ENCODE measurements at regions not wholly inside any gene's neighbourhood (a gene's known extent, or its start where the extent isn't known, plus 50 kb on each side); places are given as distances from the start of the nearest gene placed in this dataset.

DNA sequence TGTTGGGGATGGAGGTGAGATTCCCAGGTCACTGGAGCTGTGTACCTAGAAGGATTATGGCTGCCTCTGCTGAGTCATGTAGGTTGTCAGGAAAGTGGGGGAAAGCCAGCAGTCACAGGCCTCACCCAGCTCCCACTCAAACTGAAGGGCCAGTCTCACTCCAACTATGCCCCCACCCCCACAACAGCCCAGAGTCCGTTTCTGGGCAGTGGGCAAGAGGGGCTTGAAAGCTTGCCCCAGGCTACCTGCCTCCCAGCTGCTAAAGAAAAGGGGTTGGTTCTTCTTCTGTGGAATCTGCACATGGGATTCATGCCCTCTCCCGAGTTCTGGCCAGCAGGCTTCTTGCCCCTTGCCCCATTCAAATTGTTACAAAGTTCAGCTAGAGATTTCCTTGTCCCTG is 116.0 kb upstream of the PGRMC2 start:
- intact Hi-C loops (cut with DNase I): no loop called here
- ATAC-seq (no peak), DNase-seq (no peak)
- Histone ChIP-seq H3K9me3 (ENCODE audit: control insufficient read depth, low read length) (no peaks in the 10 kb centered on the region), H3K27ac (ENCODE audit: low read length) (no peak overlapping the region), H3K27me3 (ENCODE audit: control insufficient read depth, insufficient read depth) (no peaks in the 10 kb centered on the region), H3K4me1 (ENCODE audit: control insufficient read depth, insufficient read depth, low read length) (no peaks in the 10 kb centered on the region), H3K4me3 (ENCODE audit: low read length) (no peak overlapping the region)
- 91% methylated on average over 2 of the region's 2 CpGs for WGBS

DNA sequence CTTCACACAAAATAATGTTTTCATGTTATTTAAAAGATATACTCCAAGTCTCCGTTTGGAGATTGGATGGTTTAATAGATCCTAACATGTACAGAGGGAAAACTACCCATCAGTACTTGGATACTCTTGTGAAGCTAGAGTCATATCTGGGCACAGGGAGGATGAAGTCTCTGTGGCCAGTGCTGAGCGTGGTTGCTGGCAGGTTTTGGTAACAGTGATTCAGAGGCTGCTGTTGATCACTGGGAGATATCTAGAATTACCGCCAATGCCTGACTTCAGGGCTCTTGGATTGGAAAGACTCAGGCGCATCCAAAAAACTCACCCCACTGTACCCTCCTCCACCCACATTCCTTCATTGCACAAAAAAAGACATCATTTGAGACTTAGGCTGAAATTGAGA is 107.2 kb upstream of the PGRMC2 start:
- no peak for DNase-seq
- 80% methylated on average over 4 of the region's 4 CpGs for WGBS
- H3K4me3 ChIP-seq (ENCODE audit: low read length): no peak overlapping the region
- intact Hi-C loops (cut with DNase I): no loop called here
- peaks cover 3% of the 10 kb centered on the region for H3K4me1 ChIP-seq (ENCODE audit: control insufficient read depth, insufficient read depth, low read length)
- peak in 1 of 2 donors; percentile 47 for ATAC-seq
- no peak overlapping the region for H3K27ac ChIP-seq (ENCODE audit: low read length)
- no peaks in the 10 kb centered on the region for H3K9me3 ChIP-seq (ENCODE audit: control insufficient read depth, low read length)
- H3K27me3 ChIP-seq (ENCODE audit: control insufficient read depth, insufficient read depth): no peaks in the 10 kb centered on the region

DNA sequence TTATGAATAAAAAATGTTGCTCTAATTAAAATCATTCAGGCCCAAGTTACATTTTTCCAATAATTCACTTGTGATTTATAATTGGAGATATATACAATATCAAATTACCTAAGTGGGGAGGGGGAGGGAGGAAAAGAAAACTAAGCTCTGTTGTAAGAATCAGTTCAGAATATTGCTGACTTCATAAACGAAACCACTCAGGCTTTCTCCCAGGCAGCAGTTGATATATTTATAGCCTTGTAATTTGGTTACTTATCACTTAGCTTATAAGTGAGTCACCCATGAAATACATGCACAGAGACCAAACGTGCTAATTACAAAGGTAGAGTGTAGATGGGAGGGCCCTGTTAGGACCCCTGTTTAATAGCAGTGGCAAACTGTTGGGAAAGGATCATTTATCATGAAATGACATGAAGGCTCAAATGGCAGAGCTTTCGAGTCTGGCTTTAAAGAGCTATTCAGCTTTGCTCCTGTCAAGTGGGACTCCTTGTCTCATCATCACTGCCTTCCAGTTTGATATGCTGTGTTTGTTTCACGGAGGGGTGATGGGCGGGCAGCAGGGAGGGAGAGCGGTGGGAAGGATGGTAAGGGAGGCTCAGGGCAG is 105.6 kb upstream of the PGRMC2 start:
- intact Hi-C loops (cut with DNase I): no loop called here
- ATAC-seq: peak; percentile 78 to 80
- no peaks in the 10 kb centered on the region for H3K9me3 ChIP-seq (ENCODE audit: control insufficient read depth, low read length)
- DNase-seq: peak in 1 of 3 donors; percentile 43
- peak overlapping the region; percentile 87 for H3K27ac ChIP-seq (ENCODE audit: low read length)
- no peak overlapping the region for H3K4me3 ChIP-seq (ENCODE audit: low read length)
- 34% methylated on average over 6 of the region's 6 CpGs for WGBS
- peaks cover 3% of the 10 kb centered on the region for H3K4me1 ChIP-seq (ENCODE audit: control insufficient read depth, insufficient read depth, low read length)
- H3K27me3 ChIP-seq (ENCODE audit: control insufficient read depth, insufficient read depth): no peaks in the 10 kb centered on the region

DNA sequence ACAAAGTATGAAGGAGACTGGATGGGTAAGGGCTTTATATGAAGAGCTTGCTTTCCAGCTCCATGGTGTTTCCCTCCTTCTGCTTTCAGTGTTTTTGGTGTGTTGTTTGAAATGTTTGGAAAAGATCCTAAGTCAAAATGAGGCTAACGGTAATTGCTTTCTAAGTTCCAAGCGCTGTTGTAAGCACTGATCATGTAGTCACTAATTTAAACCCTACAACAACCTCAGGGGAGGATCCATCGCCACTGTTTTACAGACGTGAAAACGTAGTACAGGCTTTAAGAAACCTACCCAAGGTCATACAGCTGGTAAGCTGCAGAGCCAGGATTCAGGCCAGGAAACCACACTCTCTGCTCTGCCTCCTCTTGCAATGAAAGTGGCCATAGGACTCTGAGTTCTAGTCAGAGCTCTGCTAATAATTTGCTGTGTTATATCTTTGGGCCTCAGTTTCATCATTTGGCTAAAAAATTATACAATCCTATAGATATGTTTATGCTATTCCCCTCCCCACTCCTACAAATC is 102.9 kb upstream of the PGRMC2 start:
- WGBS: 65% methylated on average over 5 of the region's 5 CpGs
- no peaks in the 10 kb centered on the region for H3K27me3 ChIP-seq (ENCODE audit: control insufficient read depth, insufficient read depth)
- ATAC-seq: no peak
- intact Hi-C loops (cut with DNase I): no loop called here
- H3K9me3 ChIP-seq (ENCODE audit: control insufficient read depth, low read length): no peaks in the 10 kb centered on the region
- H3K27ac ChIP-seq (ENCODE audit: low read length): no peak overlapping the region
- no peak overlapping the region for H3K4me3 ChIP-seq (ENCODE audit: low read length)
- H3K4me1 ChIP-seq (ENCODE audit: control insufficient read depth, insufficient read depth, low read length): peaks cover 5% of the 10 kb centered on the region
- no peak for DNase-seq

DNA sequence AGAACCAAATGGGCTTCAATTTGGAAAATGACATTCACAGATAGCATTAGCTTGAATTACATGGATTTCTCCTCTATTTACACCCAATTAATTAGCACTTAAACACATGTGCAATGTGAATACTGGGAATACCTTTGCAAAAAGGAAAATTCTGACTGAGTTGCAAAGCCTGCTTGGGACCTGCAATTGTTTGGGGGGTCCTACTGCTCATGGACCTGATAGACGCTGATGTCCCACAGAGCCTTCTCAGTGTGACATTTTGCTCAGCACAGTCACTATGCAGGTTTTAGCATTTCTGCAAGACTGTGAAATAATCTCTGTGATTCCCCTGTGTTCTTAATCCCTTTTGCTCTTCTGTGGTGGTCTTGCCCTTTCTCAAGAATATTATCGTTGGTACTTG is 101.2 kb upstream of the PGRMC2 start:
- 86% methylated on average over 2 of the region's 2 CpGs for WGBS
- DNase-seq (no peak), ATAC-seq (no peak)
- Histone ChIP-seq H3K4me1 (ENCODE audit: control insufficient read depth, insufficient read depth, low read length) (peaks cover 5% of the 10 kb centered on the region), H3K9me3 (ENCODE audit: control insufficient read depth, low read length) (no peaks in the 10 kb centered on the region), H3K4me3 (ENCODE audit: low read length) (no peak overlapping the region), H3K27ac (ENCODE audit: low read length) (no peak overlapping the region), H3K27me3 (ENCODE audit: control insufficient read depth, insufficient read depth) (no peaks in the 10 kb centered on the region)
- intact Hi-C loops (cut with DNase I): no loop called here

DNA sequence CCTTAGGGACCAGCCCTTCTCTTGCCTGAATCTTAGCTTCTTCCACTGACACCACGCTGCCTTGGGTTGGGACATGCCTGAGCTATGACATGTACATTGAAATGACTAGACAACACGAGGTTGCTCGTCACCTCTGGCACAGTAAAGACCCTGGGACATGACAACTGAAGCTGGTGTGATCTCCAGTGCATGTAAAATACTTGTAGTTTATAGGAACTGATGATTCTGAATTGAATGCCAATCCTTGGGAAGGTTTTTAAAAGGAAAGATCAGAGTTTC is 100.7 kb upstream of the PGRMC2 start:
- Histone ChIP-seq H3K4me3 (ENCODE audit: low read length) (no peak overlapping the region), H3K9me3 (ENCODE audit: control insufficient read depth, low read length) (no peaks in the 10 kb centered on the region), H3K27ac (ENCODE audit: low read length) (no peak overlapping the region), H3K27me3 (ENCODE audit: control insufficient read depth, insufficient read depth) (no peaks in the 10 kb centered on the region), H3K4me1 (ENCODE audit: control insufficient read depth, insufficient read depth, low read length) (peaks cover 5% of the 10 kb centered on the region)
- intact Hi-C loops (cut with DNase I): no loop called here
- WGBS: 86% methylated on average over 3 of the region's 3 CpGs
- ATAC-seq: no peak
- peak in 1 of 3 donors; percentile 26 for DNase-seq

DNA sequence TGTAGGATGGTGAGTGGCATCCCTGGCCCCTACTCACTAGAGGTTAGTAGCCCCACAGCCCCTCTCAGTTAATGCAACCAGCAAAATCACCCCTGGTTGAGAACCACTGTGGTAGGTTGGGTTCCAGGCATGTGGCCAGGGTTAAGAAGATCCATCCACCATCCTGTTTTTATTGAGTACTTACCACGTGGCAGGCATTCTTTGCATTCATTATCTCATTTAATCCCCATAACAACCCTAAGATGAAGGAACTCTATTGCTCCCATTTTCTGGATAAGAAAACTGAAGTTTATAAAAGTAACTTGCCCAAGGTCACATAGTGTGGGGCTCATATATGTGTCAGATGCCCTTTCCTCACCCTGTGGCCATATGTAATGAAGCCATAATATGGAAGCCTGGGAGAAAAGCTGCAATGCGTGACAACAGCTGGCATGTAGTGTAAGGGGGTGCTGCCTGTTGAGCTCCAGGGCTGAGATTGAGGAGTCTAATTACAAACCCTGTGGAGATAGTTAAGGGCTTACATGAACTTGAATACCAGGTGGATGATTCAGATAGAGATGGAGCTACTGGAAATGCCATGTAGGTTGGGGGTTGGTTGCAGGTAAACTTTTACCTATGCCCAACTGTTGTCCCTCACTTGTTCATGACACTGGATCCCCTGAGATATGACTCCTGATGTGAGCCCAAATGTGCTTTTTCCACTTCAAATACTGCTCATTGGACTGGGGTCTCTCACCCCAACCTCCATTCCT is 100.2 kb upstream of the PGRMC2 start:
- Histone ChIP-seq H3K27ac (ENCODE audit: low read length) (peak overlapping the region; percentile 86), H3K27me3 (ENCODE audit: control insufficient read depth, insufficient read depth) (no peaks in the 10 kb centered on the region), H3K4me1 (ENCODE audit: control insufficient read depth, insufficient read depth, low read length) (peaks cover 5% of the 10 kb centered on the region), H3K4me3 (ENCODE audit: low read length) (no peak overlapping the region), H3K9me3 (ENCODE audit: control insufficient read depth, low read length) (no peaks in the 10 kb centered on the region)
- DNase-seq: peak in 1 of 3 donors; percentile 39
- intact Hi-C loops (cut with DNase I): no loop called here
- no peak for ATAC-seq
- 78% methylated on average over 2 of the region's 2 CpGs for WGBS

DNA sequence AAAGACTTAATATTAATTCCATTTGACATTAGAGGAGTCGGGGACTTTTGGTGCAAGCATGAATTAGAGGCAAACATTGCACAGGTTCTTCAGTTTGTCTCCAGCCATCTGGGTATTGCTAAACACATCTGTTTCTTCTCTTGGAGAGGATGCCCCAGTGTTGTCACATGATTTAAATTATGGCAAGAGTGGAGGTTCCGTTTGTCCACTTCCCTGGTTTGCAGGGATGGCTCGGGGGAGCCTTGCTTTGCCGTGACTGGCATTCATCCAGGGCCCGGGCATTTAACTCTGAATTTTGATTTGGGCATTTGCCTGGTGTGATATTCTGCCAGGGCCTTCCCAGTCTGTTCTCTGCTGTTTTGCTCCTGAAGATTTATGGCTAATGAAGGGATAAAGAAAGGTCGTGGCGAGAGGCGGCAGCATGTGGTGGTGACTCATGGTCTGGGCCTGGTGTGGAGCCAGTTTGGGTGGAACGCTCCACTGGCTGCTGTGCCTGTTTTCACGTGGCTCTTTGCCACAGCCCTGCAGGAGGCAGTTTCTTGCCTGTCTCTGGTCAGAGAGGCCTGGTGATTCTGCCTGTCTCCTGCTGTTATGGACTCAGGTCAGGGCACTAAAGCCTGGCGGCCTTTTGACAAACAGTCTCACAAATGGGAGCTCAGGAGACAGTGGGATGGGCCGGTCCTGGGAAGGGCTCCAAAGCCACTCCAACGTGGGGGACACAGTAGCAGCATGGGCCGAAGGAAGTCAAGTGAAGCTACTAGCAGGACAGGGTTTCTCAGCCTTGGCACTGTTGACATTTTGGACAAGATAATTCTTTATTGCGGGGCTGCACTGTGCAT is 99.4 kb upstream of the PGRMC2 start:
- Histone ChIP-seq H3K9me3 (ENCODE audit: control insufficient read depth, low read length) (no peaks in the 10 kb centered on the region), H3K27ac (ENCODE audit: low read length) (peak overlapping the region; percentile 86), H3K27me3 (ENCODE audit: control insufficient read depth, insufficient read depth) (no peaks in the 10 kb centered on the region), H3K4me1 (ENCODE audit: control insufficient read depth, insufficient read depth, low read length) (peaks cover 5% of the 10 kb centered on the region), H3K4me3 (ENCODE audit: low read length) (no peak overlapping the region)
- intact Hi-C loops (cut with DNase I): no loop called here
- 29% methylated on average over 15 of the region's 15 CpGs for WGBS
- DNase-seq (peak; percentile 93 to 96 (median 94)), ATAC-seq (peak; percentile 97 to 98)

DNA sequence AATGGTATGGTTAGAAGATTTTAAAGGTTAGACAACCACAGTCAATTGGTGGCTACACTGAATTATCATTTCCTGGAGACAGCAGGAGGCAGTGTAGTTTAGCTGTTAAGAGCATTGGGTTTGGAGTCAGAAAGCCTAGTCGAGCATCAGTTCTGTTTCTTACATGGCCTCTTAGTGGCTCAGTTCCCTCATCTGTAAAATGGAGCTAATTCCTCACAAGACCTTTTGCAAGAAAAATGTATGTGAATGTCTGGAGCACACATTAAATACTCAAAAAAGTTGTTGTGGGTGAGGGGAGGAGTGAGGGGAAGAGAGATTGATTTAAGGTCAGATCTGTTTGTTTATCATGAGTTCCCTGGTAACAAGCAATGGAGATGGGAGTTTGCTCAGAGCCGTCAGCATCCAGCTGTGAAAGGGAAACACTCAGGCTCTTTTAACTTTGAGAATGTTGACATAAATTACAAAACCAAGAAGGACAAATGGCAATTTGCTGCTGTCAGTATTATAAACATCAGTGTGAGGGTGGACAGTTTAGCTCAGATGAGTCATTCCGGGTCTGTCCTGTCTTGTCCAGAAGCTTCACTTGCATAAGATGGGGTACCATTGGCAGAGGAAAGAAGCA is 98.2 kb upstream of the PGRMC2 start:
- peak in 1 of 2 donors; percentile 55 for ATAC-seq
- 42% methylated on average over 3 of the region's 3 CpGs for WGBS
- no peak for DNase-seq
- Histone ChIP-seq H3K27me3 (ENCODE audit: control insufficient read depth, insufficient read depth) (no peaks in the 10 kb centered on the region), H3K27ac (ENCODE audit: low read length) (peak overlapping the region; percentile 62), H3K4me1 (ENCODE audit: control insufficient read depth, insufficient read depth, low read length) (peaks cover 5% of the 10 kb centered on the region), H3K9me3 (ENCODE audit: control insufficient read depth, low read length) (no peaks in the 10 kb centered on the region), H3K4me3 (ENCODE audit: low read length) (no peak overlapping the region)
- intact Hi-C loops (cut with DNase I): no loop called here

DNA sequence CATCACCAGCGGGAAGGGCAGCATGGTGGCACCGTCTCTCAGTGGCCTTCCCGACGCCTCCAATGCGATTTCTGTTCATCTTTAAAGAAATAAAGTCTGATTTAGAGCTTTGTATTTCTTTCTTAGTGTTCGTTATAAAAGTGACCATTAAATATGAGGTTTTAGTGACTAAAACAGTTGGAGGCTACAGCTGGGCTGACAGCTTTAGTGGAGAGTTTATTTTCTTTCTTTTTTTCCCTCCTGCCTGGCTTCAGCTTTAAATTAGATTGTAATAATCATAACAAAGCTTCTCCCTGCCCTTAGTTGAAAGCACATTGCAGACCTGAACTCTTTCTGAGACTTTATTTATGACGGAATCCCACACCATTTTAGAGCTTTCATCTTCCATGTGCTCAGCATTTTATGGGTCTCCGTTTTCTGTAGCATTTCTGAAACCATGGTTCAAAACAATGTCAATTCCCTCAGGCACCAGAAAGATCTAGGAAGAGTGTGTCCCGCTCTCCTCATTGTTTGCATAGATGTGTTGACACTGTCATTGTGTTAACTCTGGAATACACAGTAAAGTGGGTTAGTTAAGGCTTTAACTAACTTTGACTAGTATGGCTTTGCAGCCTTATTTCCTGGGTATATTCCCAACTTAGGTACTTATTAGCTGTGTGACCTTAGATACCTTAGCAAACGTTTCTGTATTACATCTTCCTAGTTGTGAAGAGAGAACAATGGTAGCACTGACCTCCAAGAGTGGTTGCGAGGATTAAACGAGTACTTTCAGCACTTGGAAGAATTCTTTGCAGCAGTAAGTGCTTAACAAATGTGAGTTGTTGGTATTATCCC is 97.4 kb upstream of the PGRMC2 start:
- Histone ChIP-seq H3K27me3 (ENCODE audit: control insufficient read depth, insufficient read depth) (no peaks in the 10 kb centered on the region), H3K9me3 (ENCODE audit: control insufficient read depth, low read length) (no peaks in the 10 kb centered on the region), H3K4me1 (ENCODE audit: control insufficient read depth, insufficient read depth, low read length) (peaks cover 4% of the 10 kb centered on the region), H3K4me3 (ENCODE audit: low read length) (no peak overlapping the region), H3K27ac (ENCODE audit: low read length) (no peak overlapping the region)
- DNase-seq (no peak), ATAC-seq (no peak)
- intact Hi-C loops (cut with DNase I): no loop called here
- WGBS: 87% methylated on average over 12 of the region's 12 CpGs

Data from right cardiac atrium (tissue), 5 donors.